Calu3 (cell line): ENCODE measurements at regions not wholly inside any gene's neighbourhood (a gene's known extent, or its start where the extent isn't known, plus 50 kb on each side); places are given as distances from the start of the nearest gene placed in this dataset.

Source experiments
- BruUV-seq: library from RNA; stranded (reverse); fragments of 400-500 nt; replicated peaks from 2 replicates; lab custom pipeline; 2021; lab: Mats Ljungman, UMichigan
- CTCF ChIA-PET: fragments of 300-600 bp; sonication (Branson Sonifier 250); formaldehyde crosslinking; loops from one replicate; lab custom pipeline; 2022; ENCODE audit warnings: antibody characterized with exemption; lab: Charles Lee
- DNase-seq: peaks from one replicate; pipeline ENCODE4 v3.0.0; 2022
- H3K27ac Mint-ChIP-seq: one replicate; pipeline ENCODE4 v1.8.0; 2022; ENCODE audit warnings: mixed read lengths; ENCODE audit not compliant: unreplicated experiment
- H3K27me3 Mint-ChIP-seq: one replicate; pipeline ENCODE4 v1.8.0; 2022; ENCODE audit warnings: mixed read lengths; ENCODE audit not compliant: unreplicated experiment
- H3K36me3 Mint-ChIP-seq: one replicate; pipeline ENCODE4 v1.8.0; 2022; ENCODE audit warnings: mild to moderate bottlenecking, moderate library complexity, mixed read lengths; ENCODE audit not compliant: insufficient read depth, unreplicated experiment
- H3K4me1 Mint-ChIP-seq: one replicate; pipeline ENCODE4 v1.8.0; 2022; ENCODE audit warnings: mild to moderate bottlenecking, low read depth, mixed read lengths; ENCODE audit not compliant: unreplicated experiment
- H3K4me3 Mint-ChIP-seq: one replicate; pipeline ENCODE4 v1.8.0; 2022; ENCODE audit warnings: mild to moderate bottlenecking, low read depth, moderate library complexity, mixed read lengths; ENCODE audit not compliant: unreplicated experiment
- H3K9me3 Mint-ChIP-seq: one replicate; pipeline ENCODE4 v1.8.0; 2022; ENCODE audit warnings: low read depth, mixed read lengths; ENCODE audit not compliant: unreplicated experiment
- intact Hi-C: fragments of 100-400 bp; cut with micrococcal nuclease; formaldehyde crosslinking; loops from one replicate; pipeline ENCODE4 v1.10.0; 2022; ENCODE audit not compliant: unreplicated experiment
- TF ChIP-seq, protein P1 (sequence below): fragments of 200-600 bp; IDR thresholded peaks from one replicate; pipeline ENCODE4 v1.8.0; 2022; ENCODE audit warnings: antibody characterized with exemption; ENCODE audit not compliant: unreplicated experiment

GRCh38 chr3:168336276-168336675 is 240.6 kb upstream of the GOLIM4 start:
- Mint-ChIP-seq H3K9me3 (no peaks in the 10 kb centered on the region), H3K36me3 (no peaks in the 10 kb centered on the region), H3K4me1 (peaks cover under 1% of the 10 kb centered on the region), H3K4me3 (no peak overlapping the region), H3K27ac (no peak overlapping the region), H3K27me3 (no peaks in the 10 kb centered on the region)
- TF ChIP-seq, protein P1, sequence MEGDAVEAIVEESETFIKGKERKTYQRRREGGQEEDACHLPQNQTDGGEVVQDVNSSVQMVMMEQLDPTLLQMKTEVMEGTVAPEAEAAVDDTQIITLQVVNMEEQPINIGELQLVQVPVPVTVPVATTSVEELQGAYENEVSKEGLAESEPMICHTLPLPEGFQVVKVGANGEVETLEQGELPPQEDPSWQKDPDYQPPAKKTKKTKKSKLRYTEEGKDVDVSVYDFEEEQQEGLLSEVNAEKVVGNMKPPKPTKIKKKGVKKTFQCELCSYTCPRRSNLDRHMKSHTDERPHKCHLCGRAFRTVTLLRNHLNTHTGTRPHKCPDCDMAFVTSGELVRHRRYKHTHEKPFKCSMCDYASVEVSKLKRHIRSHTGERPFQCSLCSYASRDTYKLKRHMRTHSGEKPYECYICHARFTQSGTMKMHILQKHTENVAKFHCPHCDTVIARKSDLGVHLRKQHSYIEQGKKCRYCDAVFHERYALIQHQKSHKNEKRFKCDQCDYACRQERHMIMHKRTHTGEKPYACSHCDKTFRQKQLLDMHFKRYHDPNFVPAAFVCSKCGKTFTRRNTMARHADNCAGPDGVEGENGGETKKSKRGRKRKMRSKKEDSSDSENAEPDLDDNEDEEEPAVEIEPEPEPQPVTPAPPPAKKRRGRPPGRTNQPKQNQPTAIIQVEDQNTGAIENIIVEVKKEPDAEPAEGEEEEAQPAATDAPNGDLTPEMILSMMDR: no peak
- no TSS peak for BruUV-seq
- CTCF ChIA-PET: interaction anchor here (0.6 kb wide), 1 partner anchor 10 kb away, joined by 3 read pairs; no protein-coding TSS in a partner anchor
- DNase-seq: no peak
- intact Hi-C loops: no loop called here

DNA sequence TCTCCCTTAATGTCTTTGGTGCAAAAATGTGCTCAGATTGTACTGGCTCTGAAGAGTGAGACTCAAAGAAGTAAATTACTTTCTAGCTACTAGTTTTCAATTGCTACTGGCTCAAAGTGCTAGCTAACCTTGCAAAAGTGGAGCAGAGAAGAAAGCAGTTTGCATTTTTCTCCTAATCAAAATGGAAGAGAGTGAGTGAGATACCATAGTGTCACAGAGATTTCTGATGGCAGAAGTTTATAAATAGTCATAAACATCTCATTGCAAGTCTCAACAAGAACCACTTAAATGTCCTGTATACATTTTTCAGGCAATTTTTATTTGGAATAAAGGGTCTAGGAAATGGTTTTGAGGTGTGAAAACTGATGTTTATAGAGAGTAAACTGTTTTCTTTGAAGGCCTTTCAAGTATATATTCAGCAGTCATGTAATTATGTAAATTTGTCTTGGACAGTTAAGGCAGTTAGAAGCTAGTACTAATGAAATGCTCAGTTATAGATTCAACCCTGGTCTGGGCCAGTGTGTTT is 237.7 kb upstream of the GOLIM4 start:
- no TSS peak for BruUV-seq
- Mint-ChIP-seq H3K36me3 (no peaks in the 10 kb centered on the region), H3K27me3 (no peaks in the 10 kb centered on the region), H3K4me3 (no peak overlapping the region), H3K27ac (no peak overlapping the region), H3K4me1 (no peaks in the 10 kb centered on the region), H3K9me3 (no peaks in the 10 kb centered on the region)
- intact Hi-C loops: no loop called here
- TF ChIP-seq, protein P1: no peak
- no peak for DNase-seq
- CTCF ChIA-PET: no interaction called here

GRCh38 chr3:168331756-168332155 is 236.0 kb upstream of the GOLIM4 start:
- CTCF ChIA-PET: interaction anchor here (1.0 kb wide), 1 partner anchor 10 kb away, joined by 3 read pairs; no protein-coding TSS in a partner anchor
- no TSS peak for BruUV-seq
- intact Hi-C loops: no loop called here
- DNase-seq: no peak
- Mint-ChIP-seq H3K27me3 (no peaks in the 10 kb centered on the region), H3K4me1 (no peaks in the 10 kb centered on the region), H3K4me3 (no peak overlapping the region), H3K36me3 (no peaks in the 10 kb centered on the region), H3K9me3 (no peaks in the 10 kb centered on the region), H3K27ac (no peak overlapping the region)
- TF ChIP-seq, protein P1: no peak

DNA sequence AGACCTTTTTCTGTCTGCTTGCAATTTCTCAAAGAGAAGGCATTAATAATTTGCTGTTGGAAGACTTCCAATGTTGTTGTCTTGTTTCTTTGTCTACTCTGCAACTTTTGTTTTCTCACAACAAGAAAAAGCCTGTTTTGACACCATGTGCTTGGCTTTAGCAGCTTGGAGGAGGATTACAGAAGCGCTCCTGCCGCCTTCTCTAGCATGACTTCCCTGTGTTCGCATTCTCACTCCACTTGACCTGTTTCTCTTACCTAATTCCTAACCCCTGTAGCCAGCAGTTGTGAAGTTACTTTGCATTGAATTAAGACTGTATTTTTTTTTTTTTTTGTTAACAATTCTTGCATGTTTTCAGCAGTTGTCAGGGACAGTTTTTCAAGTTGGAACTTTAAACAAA is 235.3 kb upstream of the GOLIM4 start:
- Mint-ChIP-seq H3K27me3 (no peaks in the 10 kb centered on the region), H3K27ac (no peak overlapping the region), H3K4me3 (no peak overlapping the region), H3K36me3 (no peaks in the 10 kb centered on the region), H3K4me1 (no peaks in the 10 kb centered on the region), H3K9me3 (no peaks in the 10 kb centered on the region)
- intact Hi-C loops: no loop called here
- BruUV-seq: no TSS peak
- CTCF ChIA-PET: interaction anchor here (0.8 to 0.9 kb wide), 2 partner anchors 10 to 290 kb away, joined by 3 to 4 read pairs; no protein-coding TSS in a partner anchor
- TF ChIP-seq, protein P1: no peak
- DNase-seq: no peak
